SK-N-MC (cell line): ENCODE measurements at regions not wholly inside any gene's neighbourhood (a gene's known extent, or its start where the extent isn't known, plus 50 kb on each side); places are given as distances from the start of the nearest gene placed in this dataset.

Source experiments
- FOXP2 ChIP-seq: optimal IDR thresholded peaks from 2 replicates; pipeline ENCODE3; 2011; ENCODE audit warnings: mild to moderate bottlenecking, moderate library complexity; ENCODE audit not compliant: insufficient read depth; ENCODE audit errors: extremely low read length, control extremely low read depth
- POLR2AphosphoS5 ChIP-seq: IDR thresholded peaks from 2 replicates; pipeline ENCODE4 v1.6.1; 2012; ENCODE audit warnings: mild to moderate bottlenecking, low read depth, low read length, borderline replicate concordance

DNA sequence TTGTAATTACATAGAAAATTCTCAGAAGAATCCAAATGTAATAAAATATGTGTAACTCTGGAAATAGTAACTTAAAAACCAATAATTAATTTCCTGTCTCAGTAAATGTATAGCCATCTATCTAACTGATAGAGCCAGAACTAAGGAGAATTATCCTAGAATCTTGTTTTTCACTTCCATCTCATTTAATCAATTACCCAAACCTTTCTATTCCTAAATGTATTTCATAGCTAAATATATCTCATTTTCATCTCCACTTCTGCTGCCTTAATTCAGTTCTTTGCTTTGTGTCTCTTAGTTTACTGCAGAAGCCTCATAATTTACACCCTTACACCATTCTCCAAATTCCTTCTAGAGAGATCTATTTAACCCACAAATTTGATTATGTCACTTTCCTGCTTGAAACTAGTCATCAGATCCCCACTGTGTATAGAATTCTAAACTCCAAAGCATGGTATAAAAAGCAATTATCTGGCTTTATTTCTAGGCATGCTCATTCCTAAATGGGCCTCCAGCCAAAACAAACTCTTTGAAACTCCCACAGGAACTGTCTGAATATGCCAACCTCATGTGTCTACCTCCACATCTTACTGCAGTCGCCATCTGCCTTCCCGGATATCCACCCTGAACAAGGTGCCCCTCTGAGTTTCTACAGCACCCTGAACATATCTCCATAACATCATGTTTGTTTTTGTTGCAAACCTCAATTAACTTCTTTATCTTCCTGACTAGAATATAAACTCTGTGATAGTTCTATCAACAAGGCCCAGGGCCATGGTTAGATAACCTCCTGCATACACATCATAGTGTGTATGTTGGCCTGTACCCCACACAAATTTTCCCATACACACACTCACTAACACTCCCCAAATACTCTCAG lies 70.5 kb upstream of the ADTRP start:
- TF ChIP-seq POLR2AphosphoS5 (no peak), FOXP2 (no peak)
